IMR-90 (cell line): ENCODE measurements at regions not wholly inside any gene's neighbourhood (a gene's known extent, or its start where the extent isn't known, plus 50 kb on each side); places are given as distances from the start of the nearest gene placed in this dataset.

ENCODE experiments used
- ATAC-seq: fragments of 200-7000 bp; cut with Tn5 transposase; 2 replicates; pipeline ENCODE4 v1.9.1; 2020; ENCODE audit warnings: low read depth, mild to moderate bottlenecking, moderate library complexity
- BruUV-seq: library from RNA; stranded (reverse); fragments of 400-500 nt; replicated peaks from 2 replicates; lab custom pipeline; 2021; lab: Mats Ljungman, UMichigan
- CTCF ChIA-PET: fragments of 300-600 bp; formaldehyde crosslinking; extraction: SDS; loops from one replicate; lab custom pipeline; 2021; ENCODE audit warnings: antibody characterized with exemption; lab: Yijun Ruan, JAX
- POLR2A ChIA-PET: fragments of 300-600 bp; sonication (Branson Sonifier 250); formaldehyde crosslinking; loops from one replicate; lab custom pipeline; 2022; ENCODE audit warnings: antibody characterized with exemption; ENCODE audit not compliant: unreplicated experiment; lab: Charles Lee
- DNase-seq: peaks from one replicate; pipeline ENCODE4 v3.0.0; 2013
- H2AFZ ChIP-seq: replicated peaks from 2 replicates; pipeline ENCODE3; 2013; ENCODE audit warnings: low read length, mild to moderate bottlenecking; ENCODE audit not compliant: poor library complexity
- H2AK5ac ChIP-seq: 2 replicates; pipeline ENCODE4 v1.6.1; 2013; ENCODE audit warnings: low read depth, low read length, inconsistent platforms
- H2AK9ac ChIP-seq: replicated peaks from 2 replicates; pipeline ENCODE3; 2013; ENCODE audit warnings: mild to moderate bottlenecking, low read depth, low read length, moderate library complexity; ENCODE audit not compliant: poor library complexity
- H2BK120ac ChIP-seq: 2 replicates; pipeline ENCODE4 v1.6.1; 2013; ENCODE audit warnings: low read depth, low read length, inconsistent platforms
- H2BK15ac ChIP-seq: 3 replicates; pipeline ENCODE4 v1.6.1; 2013; ENCODE audit warnings: low read depth, low read length, inconsistent platforms
- H2BK20ac ChIP-seq: 2 replicates; pipeline ENCODE4 v1.6.1; 2013; ENCODE audit warnings: low read depth, mild to moderate bottlenecking, inconsistent platforms, low read length, moderate library complexity
- H2BK5ac ChIP-seq: 2 replicates; pipeline ENCODE4 v1.6.1; 2013; ENCODE audit warnings: mild to moderate bottlenecking, low read depth, low read length, inconsistent platforms; ENCODE audit not compliant: poor library complexity, severe bottlenecking
- H3K14ac ChIP-seq: replicated peaks from 2 replicates; pipeline ENCODE4 v1.6.1; 2013; ENCODE audit warnings: low read depth, low read length, inconsistent platforms
- H3K18ac ChIP-seq: 2 replicates; pipeline ENCODE4 v1.6.1; 2013; ENCODE audit warnings: low read depth, low read length, control low read depth
- H3K23ac ChIP-seq: 2 replicates; pipeline ENCODE4 v1.6.1; 2013; ENCODE audit warnings: low read depth, low read length, inconsistent platforms
- H3K27ac ChIP-seq: 2 replicates; pipeline ENCODE4 v1.5.1; 2013; ENCODE audit warnings: mild to moderate bottlenecking, control low read depth, low read length; ENCODE audit not compliant: insufficient read depth
- H3K27me3 ChIP-seq: 2 replicates; pipeline ENCODE4 v1.6.1; 2013; ENCODE audit warnings: low read length; ENCODE audit not compliant: control insufficient read depth, insufficient read depth
- H3K36me3 ChIP-seq: 2 replicates; pipeline ENCODE4 v1.6.1; 2013; ENCODE audit warnings: low read length, mixed read lengths; ENCODE audit not compliant: control insufficient read depth, insufficient read depth
- H3K4ac ChIP-seq: 2 replicates; pipeline ENCODE4 v1.6.1; 2013; ENCODE audit warnings: low read depth, low read length, inconsistent platforms
- H3K4me1 ChIP-seq: 2 replicates; pipeline ENCODE4 v1.6.1; 2013; ENCODE audit warnings: low read length, mixed read lengths; ENCODE audit not compliant: control insufficient read depth, insufficient read depth
- H3K4me2 ChIP-seq: 2 replicates; pipeline ENCODE4 v1.6.1; 2013; ENCODE audit warnings: low read depth, mild to moderate bottlenecking, control low read depth, low read length, moderate library complexity
- H3K4me3 ChIP-seq: 2 replicates; pipeline ENCODE4 v1.5.1; 2013; ENCODE audit warnings: low read depth, mild to moderate bottlenecking, control low read depth, low read length, moderate library complexity; ENCODE audit not compliant: insufficient read depth
- H3K56ac ChIP-seq: 2 replicates; pipeline ENCODE4 v1.6.1; 2013; ENCODE audit warnings: low read length, inconsistent platforms; ENCODE audit not compliant: insufficient read depth; ENCODE audit errors: extremely low read depth
- H3K79me1 ChIP-seq, 2 experiments: 2 replicates each; pipeline ENCODE4 v1.6.1; 2013; ENCODE audit warnings: low read length in 2 of 2, inconsistent platforms in 1 of 2, low read depth in 1 of 2
- H3K9ac ChIP-seq: 2 replicates; pipeline ENCODE4 v1.6.1; 2013; ENCODE audit warnings: low read depth, low read length, control low read depth
- H3K9me1 ChIP-seq: 2 replicates; pipeline ENCODE4 v1.6.1; 2013; ENCODE audit warnings: low read length, inconsistent platforms; ENCODE audit not compliant: insufficient read depth
- H3K9me3 ChIP-seq: 2 replicates; pipeline ENCODE4 v1.6.1; 2013; ENCODE audit warnings: low read length; ENCODE audit not compliant: control insufficient read depth, insufficient read depth
- H4K20me1 ChIP-seq: 2 replicates; pipeline ENCODE4 v1.6.1; 2013; ENCODE audit warnings: low read length, inconsistent platforms; ENCODE audit not compliant: insufficient read depth
- H4K5ac ChIP-seq: 2 replicates; pipeline ENCODE4 v1.6.1; 2013; ENCODE audit warnings: mild to moderate bottlenecking, low read depth, low read length, control low read depth
- H4K8ac ChIP-seq, 2 experiments: 2 replicates each; pipeline ENCODE4 v1.6.1; 2013; ENCODE audit warnings: low read depth in 2 of 2, low read length in 2 of 2, control low read depth in 1 of 2, inconsistent platforms in 1 of 2
- H4K91ac ChIP-seq: 2 replicates; pipeline ENCODE4 v1.6.1; 2013; ENCODE audit warnings: low read depth, low read length, inconsistent platforms; ENCODE audit not compliant: insufficient read depth
- MAZ ChIP-seq: IDR thresholded peaks from 2 replicates; pipeline ENCODE4 v1.6.1; 2012; ENCODE audit warnings: low read depth, mild to moderate bottlenecking, low read length, improper control_type of control experiment, moderate library complexity, borderline replicate concordance
- SMC3 ChIP-seq: fragments of 150-350 bp; IDR thresholded peaks from 2 replicates; pipeline ENCODE4 v1.6.1; 2016; ENCODE audit warnings: low read depth, mild to moderate bottlenecking, antibody characterized with exemption, low read length, moderate library complexity
- USF2 ChIP-seq: fragments of 150-350 bp; IDR thresholded peaks from 2 replicates; pipeline ENCODE4 v1.6.1; 2017; ENCODE audit warnings: mild to moderate bottlenecking, antibody characterized with exemption, low read length, low read depth
- WGBS, 2 experiments: methylation state at CpG; one replicate each; pipeline versions ENCODE4 v1.1.5 to v1.1.7; 2013; ENCODE audit warnings: missing lambda C conversion rate in 2 of 2; ENCODE audit not compliant: insufficient read length in 1 of 2; ENCODE audit errors: extremely low coverage in 2 of 2; 5-methylcytosine and 5-hydroxymethylcytosine counted together
- dilution Hi-C: fragments of 300-500 bp; cut with HindIII; formaldehyde crosslinking; loops from one replicate; pipeline ENCODE4 v1.14.3; 2018; ENCODE audit warnings: low sequenced_read_pairs; ENCODE audit not compliant: unreplicated experiment
- in situ Hi-C: fragments of 300-500 bp; cut with MboI; formaldehyde crosslinking; loops from 3 replicates; pipeline ENCODE4 v1.14.3; 2019; ENCODE audit warnings: low sequenced_read_pairs, inconsistent platforms, mixed read lengths
- intact Hi-C: fragments of 100-400 bp; cut with micrococcal nuclease; formaldehyde crosslinking; loops from 2 replicates; pipeline ENCODE4 v1.10.0; 2022

DNA sequence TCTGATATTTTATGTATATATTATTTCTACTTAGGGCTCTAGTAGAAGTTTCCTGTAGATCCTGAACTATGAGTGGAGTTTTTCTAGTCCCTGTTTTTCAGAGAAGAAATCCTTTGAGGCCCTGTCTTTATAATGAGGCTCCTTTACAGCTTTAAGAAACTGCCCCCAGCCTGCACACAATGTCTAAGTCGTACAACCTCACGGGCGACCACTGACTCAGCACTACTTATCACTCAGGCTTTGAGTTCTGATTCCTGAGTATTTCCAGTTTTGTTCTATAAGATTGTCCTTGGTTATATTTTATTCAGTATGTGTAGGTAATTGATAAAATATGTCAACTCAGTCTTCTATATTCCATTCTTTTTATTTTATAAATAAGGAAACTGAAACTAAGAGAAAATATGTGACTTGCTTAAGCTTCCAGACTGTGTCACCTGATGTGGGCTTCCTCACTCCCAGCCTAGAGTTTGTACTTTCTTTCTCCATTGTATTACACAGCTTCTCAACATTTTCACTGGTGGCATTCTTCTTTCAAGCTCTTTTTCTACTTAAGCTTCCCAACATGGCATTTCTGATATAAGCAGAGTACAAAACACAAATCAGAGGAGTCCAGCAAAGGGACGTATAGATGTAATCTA lies 167.0 kb downstream of the TBX18 start:
- Histone ChIP-seq H3K27me3 (no peaks in the 10 kb centered on the region), H2BK20ac (no peak overlapping the region), H3K4me3 (no peak overlapping the region), H3K4ac (no peak overlapping the region), H4K20me1 (no peaks in the 10 kb centered on the region), H3K18ac (no peak overlapping the region), H3K27ac (no peak overlapping the region), H3K4me1 (no peaks in the 10 kb centered on the region), H3K4me2 (no peak overlapping the region; the same call in 1 of the 2 replicates), H3K36me3 (no peaks in the 10 kb centered on the region), H2BK15ac (no peak overlapping the region), H4K8ac (no peak overlapping the region), H4K91ac (no peak overlapping the region), H3K9ac (no peak overlapping the region), H3K9me1 (no peaks in the 10 kb centered on the region), H3K23ac (no peak overlapping the region), H3K79me1 (no peaks in the 10 kb centered on the region), H2AFZ (no peak overlapping the region), H3K9me3 (no peaks in the 10 kb centered on the region), H2AK5ac (no peak overlapping the region), H3K56ac (no peak overlapping the region), H4K5ac (no peak overlapping the region), H2BK5ac (no peak overlapping the region), H2AK9ac (no peak overlapping the region), H2BK120ac (no peak overlapping the region), H3K14ac (no peak overlapping the region)
- no peak for ATAC-seq
- no peak for DNase-seq
- no TSS peak for BruUV-seq
- in situ Hi-C loops (no loop called here), dilution Hi-C loops (no loop called here), intact Hi-C loops (no loop called here)
- WGBS, 2 experiments = no CpG with 5 or more reads among the region's 4 CpGs
- TF ChIP-seq USF2 (no peak), SMC3 (no peak), MAZ (no peak)
- POLR2A ChIA-PET = no interaction called here
- CTCF ChIA-PET = no interaction called here
